Naive thymus-derived CD8-positive, alpha-beta T cell (primary cell): ENCODE measurements at regions not wholly inside any gene's neighbourhood (a gene's known extent, or its start where the extent isn't known, plus 50 kb on each side); places are given as distances from the start of the nearest gene placed in this dataset.

Experiments used
- ATAC-seq, 2 donors: fragments of 150-1000 bp; cut with Tn5 transposase in 1 of 2; sonication (Bioruptor Pico), chemical (Tn5 transposase) in 1 of 2; 1 replicate in 1 of 2; 2 replicates in 1 of 2; pipeline ENCODE4 v1.10.0; 2021; ENCODE audit warnings: mild to moderate bottlenecking in 2 of 2, moderate library complexity in 2 of 2
- POLR2A ChIA-PET: fragments of 350-600 bp; sonication (Branson Sonifier 250); formaldehyde crosslinking; loops from one replicate; lab custom pipeline; 2021; ENCODE audit warnings: antibody characterized with exemption; lab: Charles Lee
- DNase-seq, 10 donors: peaks; one replicate each; pipeline versions ENCODE4 v3.0.0 to v3.0.0-alpha.2; 2020 to 2022
- H3K27ac Mint-ChIP-seq, 10 donors: one replicate each; pipeline ENCODE4 v1.8.0; 2020 to 2022; ENCODE audit warnings: mild to moderate bottlenecking in 10 of 10, mixed read lengths in 10 of 10, moderate library complexity in 4 of 10, inconsistent platforms in 1 of 10
- H3K27me3 Mint-ChIP-seq, 5 donors: one replicate each; pipeline ENCODE4 v1.8.0; 2021 to 2022; ENCODE audit warnings: mixed read lengths in 5 of 5
- H3K36me3 Mint-ChIP-seq, 3 donors: one replicate each; pipeline ENCODE4 v1.8.0; 2020 to 2022; ENCODE audit warnings: mixed read lengths in 3 of 3, mild to moderate bottlenecking in 2 of 3, inconsistent platforms in 1 of 3
- H3K4me1 Mint-ChIP-seq, 4 donors: one replicate each; pipeline ENCODE4 v1.8.0; 2021 to 2022; ENCODE audit warnings: mixed read lengths in 4 of 4
- H3K4me3 Mint-ChIP-seq, 10 donors: one replicate each; pipeline ENCODE4 v1.8.0; 2020 to 2022; ENCODE audit warnings: mild to moderate bottlenecking in 10 of 10, mixed read lengths in 10 of 10, moderate library complexity in 6 of 10, inconsistent platforms in 1 of 10
- H3K9me3 Mint-ChIP-seq, 9 donors: one replicate each; pipeline ENCODE4 v1.8.0; 2020 to 2022; ENCODE audit warnings: mixed read lengths in 9 of 9, mild to moderate bottlenecking in 3 of 9, inconsistent platforms in 1 of 9, moderate library complexity in 1 of 9

DNA sequence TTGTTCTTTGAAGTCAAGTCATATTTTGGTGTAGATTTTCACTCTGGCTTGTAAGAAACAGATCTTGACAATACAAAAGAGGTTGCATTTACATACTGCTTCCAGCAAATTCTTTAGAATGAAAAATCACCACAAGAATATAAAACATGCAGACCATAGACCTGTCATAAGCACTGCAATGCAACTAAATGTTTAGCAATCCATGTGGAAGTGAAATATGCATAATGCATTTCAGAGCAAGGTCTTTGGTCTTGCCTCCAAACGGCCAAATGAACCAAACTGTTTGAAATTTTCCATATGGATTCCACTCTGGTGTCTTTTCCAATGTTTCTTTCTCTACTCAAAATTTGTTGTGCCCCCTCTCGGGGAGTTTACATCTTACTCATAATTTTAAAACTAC is 271.0 kb upstream of the CDH20 start:
- POLR2A ChIA-PET, result no interaction called here
- ATAC-seq (no peak), DNase-seq (no peak)
- Mint-ChIP-seq H3K27ac (no peak overlapping the region), H3K36me3 (no peaks in the 10 kb centered on the region), H3K27me3 (no peaks in the 10 kb centered on the region), H3K4me1 (no peaks in the 10 kb centered on the region), H3K4me3 (no peak overlapping the region), H3K9me3 (peaks cover 0 to 18% (median 2%) of the 10 kb centered on the region in 9 donors)

DNA sequence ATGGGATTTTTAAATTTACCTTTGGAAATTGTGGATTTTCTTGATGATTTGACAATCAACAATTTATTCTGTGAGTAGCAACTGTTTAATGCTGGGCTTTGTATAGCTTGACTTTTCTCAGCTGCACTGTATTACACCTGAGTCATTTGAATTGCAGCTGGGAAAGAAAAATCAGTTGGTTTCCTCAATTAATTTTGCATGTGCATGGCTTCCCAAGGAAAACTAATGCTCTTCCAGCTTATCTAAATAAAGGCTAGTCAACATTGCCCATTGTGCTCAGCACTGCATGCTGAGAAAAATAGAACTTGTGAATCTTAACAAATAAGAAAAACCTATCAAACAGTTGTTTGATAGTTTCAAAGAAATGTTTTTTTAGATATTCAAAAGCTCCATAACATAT is 268.3 kb upstream of the CDH20 start:
- POLR2A ChIA-PET, result no interaction called here
- ATAC-seq (no peak), DNase-seq (no peak)
- Mint-ChIP-seq H3K27ac (no peak overlapping the region), H3K36me3 (no peaks in the 10 kb centered on the region), H3K4me3 (no peak overlapping the region), H3K9me3 (peaks cover 0 to 2% (median 0%) of the 10 kb centered on the region in 9 donors), H3K4me1 (no peaks in the 10 kb centered on the region), H3K27me3 (no peaks in the 10 kb centered on the region)

DNA sequence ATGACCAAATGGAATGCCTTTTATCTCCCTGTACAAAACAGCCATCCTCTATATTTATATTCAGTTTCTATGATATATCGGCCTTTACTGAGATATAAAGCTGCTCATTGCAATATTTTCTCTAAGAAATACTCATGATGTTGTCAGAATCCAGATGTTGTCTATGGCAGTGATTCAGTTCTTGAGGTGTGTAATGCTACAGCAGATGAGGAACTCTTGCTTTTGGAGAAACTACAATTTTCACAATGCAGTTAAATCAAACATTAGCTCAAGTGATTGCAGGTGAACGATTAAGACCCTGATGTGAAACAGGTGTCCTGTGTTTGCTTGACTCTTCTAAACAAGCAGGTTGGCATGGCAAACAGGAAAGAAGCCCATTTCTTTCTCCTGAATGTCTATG is 256.2 kb upstream of the CDH20 start:
- ATAC-seq, result no peak

DNA sequence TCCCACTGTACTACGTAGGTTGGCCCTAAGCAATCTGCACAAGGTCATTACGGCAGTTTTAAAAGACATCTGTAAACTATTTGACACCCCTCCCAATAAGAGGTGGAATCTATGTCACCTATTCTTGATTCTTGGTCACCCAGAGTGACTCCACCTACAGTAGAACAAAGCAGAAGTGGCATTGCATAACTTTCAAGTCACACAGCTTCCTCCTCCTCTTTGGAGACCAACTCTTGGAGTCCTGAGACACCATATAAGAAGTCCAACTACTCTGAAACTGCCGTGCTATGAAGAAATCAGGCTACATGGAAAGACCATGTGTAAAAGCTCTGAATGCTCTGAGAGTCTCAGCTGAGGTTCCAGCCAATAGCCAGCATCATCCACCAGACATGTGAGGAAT is 253.5 kb upstream of the CDH20 start:
- H3K27ac Mint-ChIP-seq, result no peak overlapping the region
- DNase-seq, result no peak
- H3K27me3 Mint-ChIP-seq, result no peaks in the 10 kb centered on the region
- H3K4me1 Mint-ChIP-seq, result no peaks in the 10 kb centered on the region
- ATAC-seq, result no peak
- no peaks in the 10 kb centered on the region for H3K36me3 Mint-ChIP-seq
- H3K4me3 Mint-ChIP-seq, result no peak overlapping the region
- peaks cover 0 to 6% (median 0%) of the 10 kb centered on the region in 9 donors for H3K9me3 Mint-ChIP-seq
- POLR2A ChIA-PET, result no interaction called here

More for the DNA sequence above, 256.2 kb upstream of the CDH20 start:
- no peaks in the 10 kb centered on the region for H3K36me3 Mint-ChIP-seq
- POLR2A ChIA-PET, result no interaction called here
- H3K4me3 Mint-ChIP-seq, result no peak overlapping the region
- peaks cover 0 to 19% (median 4%) of the 10 kb centered on the region in 9 donors for H3K9me3 Mint-ChIP-seq
- H3K4me1 Mint-ChIP-seq, result peaks cover 0 to 2% (median 0%) of the 10 kb centered on the region in 4 donors
- no peak for DNase-seq
- no peak overlapping the region for H3K27ac Mint-ChIP-seq
- H3K27me3 Mint-ChIP-seq, result no peaks in the 10 kb centered on the region

DNA sequence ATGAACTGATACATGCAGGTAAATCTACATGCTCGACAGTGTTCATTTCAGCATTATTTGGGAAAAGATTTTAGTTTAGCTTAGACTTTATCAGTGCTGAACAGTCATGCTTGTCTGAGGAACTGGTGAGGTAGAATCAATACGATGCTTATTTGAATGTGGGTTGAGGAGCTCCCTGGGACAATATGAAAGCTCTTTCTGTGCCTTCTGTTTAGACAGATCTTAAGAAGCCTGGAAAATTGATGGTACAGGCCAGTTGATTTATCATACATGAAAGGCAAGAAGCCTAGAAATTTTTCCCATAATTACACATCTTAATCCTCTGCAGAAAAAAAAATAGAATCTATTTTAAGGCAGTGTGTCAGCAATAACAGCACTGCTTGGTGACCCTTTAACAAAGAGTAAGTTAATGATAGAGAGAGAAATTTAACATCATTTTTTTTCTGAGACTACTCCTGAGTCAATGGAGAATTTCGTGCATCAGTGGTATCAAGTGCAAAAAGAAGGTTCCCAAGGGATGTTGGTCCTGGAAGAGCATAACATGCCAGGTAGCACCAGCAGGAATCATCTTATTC is 252.2 kb upstream of the CDH20 start:
- H3K36me3 Mint-ChIP-seq, result no peaks in the 10 kb centered on the region
- POLR2A ChIA-PET, result no interaction called here
- peaks cover 0 to 6% (median 0%) of the 10 kb centered on the region in 9 donors for H3K9me3 Mint-ChIP-seq
- H3K27me3 Mint-ChIP-seq, result no peaks in the 10 kb centered on the region
- no peak overlapping the region for H3K4me3 Mint-ChIP-seq
- H3K27ac Mint-ChIP-seq, result no peak overlapping the region
- DNase-seq (no peak), ATAC-seq (no peak)
- no peaks in the 10 kb centered on the region for H3K4me1 Mint-ChIP-seq

DNA sequence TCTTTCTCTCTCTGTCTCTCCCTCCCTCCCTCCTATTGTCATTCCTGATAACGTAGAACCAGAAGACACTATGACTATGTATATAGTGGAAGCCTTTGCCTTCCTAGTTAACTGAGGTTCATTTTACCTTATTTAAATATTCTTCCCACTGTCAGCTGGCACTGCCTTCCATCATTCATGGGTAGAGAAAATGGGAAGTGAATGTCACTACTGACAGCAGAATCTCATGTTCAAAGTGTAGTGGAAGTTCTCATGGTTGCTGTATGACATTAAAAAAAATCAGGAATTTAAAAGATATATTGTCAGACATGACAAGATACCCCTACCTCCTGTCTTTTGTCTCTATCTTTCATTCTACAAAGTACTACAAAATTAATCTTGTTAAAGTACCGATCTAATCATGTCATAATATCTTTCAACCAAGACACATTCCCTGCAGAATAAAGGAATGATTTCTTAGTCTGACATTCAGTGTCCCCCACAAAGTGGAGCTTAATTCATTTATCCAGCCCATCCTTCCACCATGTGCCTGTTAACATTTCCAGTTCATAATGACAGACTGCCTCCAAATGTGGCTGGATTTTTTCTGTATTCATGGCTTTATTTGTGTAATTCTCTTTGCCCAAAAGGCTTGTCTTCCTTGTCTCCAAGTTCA is 250.1 kb upstream of the CDH20 start:
- H3K9me3 Mint-ChIP-seq, result peaks cover 0 to 6% (median 0%) of the 10 kb centered on the region in 9 donors
- no peak overlapping the region for H3K27ac Mint-ChIP-seq
- no peaks in the 10 kb centered on the region for H3K27me3 Mint-ChIP-seq
- ATAC-seq (no peak), DNase-seq (no peak)
- H3K4me1 Mint-ChIP-seq, result no peaks in the 10 kb centered on the region
- no peaks in the 10 kb centered on the region for H3K36me3 Mint-ChIP-seq
- no peak overlapping the region for H3K4me3 Mint-ChIP-seq
- POLR2A ChIA-PET, result no interaction called here

DNA sequence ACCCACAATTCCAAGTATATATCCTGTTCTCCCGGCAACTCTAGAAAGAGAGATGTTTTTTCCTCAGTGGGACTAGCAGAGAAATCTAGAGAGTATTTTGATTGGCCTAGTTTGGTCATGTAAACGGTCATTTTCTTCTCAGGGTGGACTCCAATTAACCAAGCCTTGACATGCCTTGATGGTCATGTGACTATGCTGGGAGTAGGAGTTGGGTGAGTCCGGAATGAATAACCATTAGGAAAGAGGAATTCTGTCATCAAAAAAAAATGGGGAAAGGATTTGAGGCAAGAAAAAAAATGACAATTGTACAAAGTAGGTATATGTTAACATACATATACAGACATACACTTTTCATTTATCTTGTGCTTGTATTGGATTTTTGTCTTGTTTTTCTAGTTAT is 248.2 kb upstream of the CDH20 start:
- no peak for ATAC-seq
- DNase-seq, result no peak
- H3K4me3 Mint-ChIP-seq, result no peak overlapping the region
- H3K27ac Mint-ChIP-seq, result no peak overlapping the region
- POLR2A ChIA-PET, result no interaction called here
- H3K9me3 Mint-ChIP-seq, result peaks cover 0 to 10% (median 0%) of the 10 kb centered on the region in 9 donors
- no peaks in the 10 kb centered on the region for H3K36me3 Mint-ChIP-seq
- no peaks in the 10 kb centered on the region for H3K27me3 Mint-ChIP-seq
- no peaks in the 10 kb centered on the region for H3K4me1 Mint-ChIP-seq

DNA sequence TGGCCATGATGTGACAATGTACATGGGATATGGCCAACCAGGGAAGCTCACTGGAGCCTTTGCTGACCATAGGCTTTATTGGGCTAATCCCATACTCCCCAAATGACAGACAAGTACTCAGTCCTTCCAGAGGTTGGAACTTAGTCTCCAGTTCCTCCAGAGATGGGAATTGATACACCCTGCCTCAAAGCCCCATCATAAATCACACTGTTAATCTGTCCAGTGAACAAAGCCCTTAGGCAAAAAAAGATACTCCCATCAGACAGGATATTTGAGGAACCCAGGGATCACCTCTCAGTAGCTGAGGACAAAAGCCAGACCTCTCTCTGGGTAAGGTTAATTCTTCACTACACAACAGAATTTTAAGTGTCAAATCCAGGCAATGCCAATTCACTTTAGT is 247.5 kb upstream of the CDH20 start:
- POLR2A ChIA-PET, result no interaction called here
- Mint-ChIP-seq H3K9me3 (peaks cover 0 to 10% (median 0%) of the 10 kb centered on the region in 9 donors), H3K4me3 (no peak overlapping the region), H3K27me3 (no peaks in the 10 kb centered on the region), H3K4me1 (no peaks in the 10 kb centered on the region), H3K36me3 (no peaks in the 10 kb centered on the region), H3K27ac (no peak overlapping the region)
- ATAC-seq (no peak), DNase-seq (no peak)

DNA sequence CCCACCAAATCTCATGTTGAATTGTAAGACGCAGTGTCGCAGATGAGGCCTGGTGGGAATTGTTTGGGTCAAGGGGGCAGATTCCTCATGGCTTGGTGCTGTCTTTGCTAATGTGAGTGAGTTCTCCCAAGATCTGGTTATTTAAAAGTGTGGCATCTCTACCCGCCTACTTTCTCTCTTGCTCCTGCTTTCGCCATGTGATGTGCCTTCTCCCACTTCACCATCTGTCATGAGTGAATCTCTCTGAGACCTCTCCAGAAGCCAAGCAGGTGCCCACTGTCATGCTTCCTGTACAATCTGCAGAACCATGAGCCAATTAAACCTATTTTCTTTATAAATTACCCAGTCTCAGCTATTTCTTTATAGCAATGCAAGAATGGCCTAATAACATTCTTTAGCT is 246.6 kb upstream of the CDH20 start:
- DNase-seq (no peak), ATAC-seq (no peak)
- no peaks in the 10 kb centered on the region for H3K27me3 Mint-ChIP-seq
- H3K4me1 Mint-ChIP-seq, result no peaks in the 10 kb centered on the region
- H3K9me3 Mint-ChIP-seq, result peaks cover 0 to 10% (median 0%) of the 10 kb centered on the region in 9 donors
- H3K36me3 Mint-ChIP-seq, result no peaks in the 10 kb centered on the region
- H3K4me3 Mint-ChIP-seq, result no peak overlapping the region
- POLR2A ChIA-PET, result no interaction called here
- no peak overlapping the region for H3K27ac Mint-ChIP-seq

DNA sequence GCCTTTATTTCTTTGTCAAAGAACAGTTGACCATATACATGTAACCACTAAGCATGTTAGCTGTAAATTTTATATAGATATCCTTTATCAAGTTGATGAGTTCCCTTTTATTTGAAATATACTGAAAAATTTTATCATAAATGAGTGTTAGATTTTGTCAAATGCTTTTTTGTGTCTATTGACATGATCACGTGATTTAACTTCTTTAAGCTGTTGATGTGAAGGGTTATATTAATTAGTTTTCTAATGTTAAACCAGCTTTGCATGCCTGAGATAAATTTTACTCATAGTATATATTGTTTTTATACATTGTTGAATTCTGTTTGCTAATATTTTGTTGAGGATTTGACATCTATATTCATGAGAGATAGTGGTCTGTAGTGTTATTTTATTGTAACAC is 241.9 kb upstream of the CDH20 start:
- no peak overlapping the region for H3K4me3 Mint-ChIP-seq
- POLR2A ChIA-PET, result no interaction called here
- DNase-seq (no peak), ATAC-seq (no peak)
- no peak overlapping the region for H3K27ac Mint-ChIP-seq
- H3K4me1 Mint-ChIP-seq, result no peaks in the 10 kb centered on the region
- H3K9me3 Mint-ChIP-seq, result peaks cover 0 to 10% (median 0%) of the 10 kb centered on the region in 9 donors
- no peaks in the 10 kb centered on the region for H3K27me3 Mint-ChIP-seq
- H3K36me3 Mint-ChIP-seq, result no peaks in the 10 kb centered on the region

DNA sequence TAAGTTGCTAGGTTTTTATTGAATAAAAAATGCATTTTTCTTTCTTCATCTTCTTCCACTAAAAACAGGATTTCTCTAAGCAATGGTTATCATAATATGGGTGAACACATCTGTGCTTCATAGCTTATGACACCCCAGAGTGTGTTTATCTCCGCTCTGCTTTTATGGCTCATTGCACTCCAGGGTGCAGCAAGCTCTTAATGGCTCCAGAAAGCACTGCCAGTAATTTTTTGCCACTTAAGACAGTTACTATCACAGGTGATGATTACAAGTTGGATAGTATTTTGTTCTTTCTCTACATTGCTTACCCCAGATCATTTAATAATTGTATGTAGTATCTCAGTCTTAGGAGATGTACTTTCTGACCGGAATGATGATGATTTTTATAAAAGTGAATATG is 239.3 kb upstream of the CDH20 start:
- DNase-seq (no peak), ATAC-seq (no peak)
- peaks cover 0 to 4% (median 0%) of the 10 kb centered on the region in 9 donors for H3K9me3 Mint-ChIP-seq
- POLR2A ChIA-PET, result no interaction called here
- peaks cover 0 to 3% (median 0%) of the 10 kb centered on the region in 5 donors for H3K27me3 Mint-ChIP-seq
- no peak overlapping the region for H3K27ac Mint-ChIP-seq
- no peak overlapping the region for H3K4me3 Mint-ChIP-seq
- H3K4me1 Mint-ChIP-seq, result no peaks in the 10 kb centered on the region
- no peaks in the 10 kb centered on the region for H3K36me3 Mint-ChIP-seq

DNA sequence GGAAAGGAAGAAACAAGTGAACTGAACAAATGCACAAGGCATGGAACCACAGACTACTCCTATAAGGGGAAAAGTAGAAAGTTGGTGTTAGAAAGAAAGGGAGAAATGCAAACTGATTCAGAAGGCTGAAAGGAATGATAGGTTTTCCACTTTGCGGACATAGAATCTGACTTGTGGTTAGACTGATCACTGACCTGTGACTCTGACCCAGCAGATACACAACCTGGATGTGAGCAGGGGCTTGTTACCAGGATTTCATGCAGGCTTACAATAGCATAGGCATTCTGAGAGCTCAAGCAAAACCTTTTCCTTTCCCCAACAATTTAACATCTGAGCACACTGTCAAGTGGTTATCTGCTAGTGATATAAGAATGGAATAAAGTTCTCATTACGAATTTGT is 237.0 kb upstream of the CDH20 start:
- POLR2A ChIA-PET, result no interaction called here
- no peak overlapping the region for H3K4me3 Mint-ChIP-seq
- DNase-seq (no peak), ATAC-seq (no peak)
- peaks cover 0 to 11% (median 0%) of the 10 kb centered on the region in 9 donors for H3K9me3 Mint-ChIP-seq
- H3K27ac Mint-ChIP-seq, result no peak overlapping the region
- no peaks in the 10 kb centered on the region for H3K36me3 Mint-ChIP-seq
- H3K27me3 Mint-ChIP-seq, result peaks cover 0 to 9% (median 0%) of the 10 kb centered on the region in 5 donors
- H3K4me1 Mint-ChIP-seq, result no peaks in the 10 kb centered on the region

DNA sequence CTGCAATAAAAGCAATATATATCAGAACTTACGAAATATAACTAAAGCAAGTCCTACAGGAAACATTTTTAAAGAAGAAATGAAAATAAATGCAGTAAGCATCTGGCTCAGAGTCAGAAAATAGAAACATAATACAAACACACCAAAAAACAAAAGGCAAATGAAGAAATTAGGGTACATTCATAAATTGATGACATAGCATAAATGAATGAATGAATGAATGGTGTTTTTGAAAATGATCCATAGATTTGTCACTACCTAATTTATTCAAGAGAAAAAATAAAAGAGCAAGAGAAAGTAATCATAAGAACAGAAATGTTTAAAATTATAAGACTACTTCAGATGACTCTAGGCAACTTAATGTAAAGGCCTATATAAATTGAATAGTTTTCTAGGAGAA is 226.1 kb upstream of the CDH20 start:
- no peak for ATAC-seq
- no peaks in the 10 kb centered on the region for H3K4me1 Mint-ChIP-seq

DNA sequence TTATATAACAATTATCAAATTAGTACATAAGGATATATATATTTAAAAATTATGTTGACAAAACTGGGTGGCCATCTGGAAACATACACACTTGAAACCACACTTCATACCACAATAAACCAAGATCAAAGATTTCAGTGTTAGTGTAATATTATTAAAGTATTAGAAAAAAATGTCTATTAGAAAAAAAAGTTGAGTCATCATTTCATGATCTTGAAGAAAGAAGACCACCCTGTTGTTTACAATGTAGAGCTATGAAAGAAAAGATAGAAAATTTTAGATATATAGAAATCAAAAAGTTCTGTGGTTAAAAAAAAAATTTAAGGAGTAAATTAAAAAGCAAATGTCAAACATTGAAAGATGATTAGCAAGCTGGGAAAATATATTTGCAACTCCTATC is 224.5 kb upstream of the CDH20 start:
- ATAC-seq, result no peak
- Mint-ChIP-seq H3K4me1 (no peaks in the 10 kb centered on the region), H3K9me3 (peaks cover 0 to 3% (median 0%) of the 10 kb centered on the region in 9 donors), H3K36me3 (no peaks in the 10 kb centered on the region), H3K4me3 (no peak overlapping the region), H3K27me3 (peaks cover 0 to 2% (median 0%) of the 10 kb centered on the region in 5 donors), H3K27ac (no peak overlapping the region)
- DNase-seq, result no peak
- POLR2A ChIA-PET, result no interaction called here

More for the DNA sequence above, 226.1 kb upstream of the CDH20 start:
- POLR2A ChIA-PET, result no interaction called here
- Mint-ChIP-seq H3K27me3 (peaks cover 0 to 2% (median 0%) of the 10 kb centered on the region in 5 donors), H3K27ac (no peak overlapping the region), H3K9me3 (peaks cover 0 to 4% (median 1%) of the 10 kb centered on the region in 9 donors), H3K4me3 (no peak overlapping the region), H3K36me3 (no peaks in the 10 kb centered on the region)
- DNase-seq, result no peak
